Parathyroid adenoma (tissue), 2 donors: ENCODE measurements at regions not wholly inside any gene's neighbourhood (a gene's known extent, or its start where the extent isn't known, plus 50 kb on each side); places are given as distances from the start of the nearest gene placed in this dataset.

ENCODE experiments used
- H2AFZ ChIP-seq: fragments of 300-600 bp; sonication (generic); one replicate; pipeline ENCODE4 v1.7.0; 2017; ENCODE audit warnings: antibody characterized with exemption, mild to moderate bottlenecking
- H3K27ac ChIP-seq: fragments of 300-600 bp; sonication (generic); one replicate; pipeline ENCODE4 v1.7.0; 2017
- H3K27me3 ChIP-seq: fragments of 300-600 bp; sonication (generic); one replicate; pipeline ENCODE4 v1.7.0; 2017; ENCODE audit warnings: low read length; ENCODE audit not compliant: control insufficient read depth, insufficient read depth
- H3K36me3 ChIP-seq: fragments of 300-600 bp; sonication (generic); one replicate; pipeline ENCODE4 v1.7.0; 2017; ENCODE audit warnings: low read length; ENCODE audit not compliant: control insufficient read depth, insufficient read depth
- H3K4me1 ChIP-seq: fragments of 300-600 bp; sonication (generic); one replicate; pipeline ENCODE4 v1.7.0; 2017; ENCODE audit warnings: control low read depth
- H3K4me2 ChIP-seq: fragments of 300-600 bp; sonication (generic); one replicate; pipeline ENCODE4 v1.7.0; 2017; ENCODE audit warnings: low read length
- H3K4me3 ChIP-seq: fragments of 300-600 bp; sonication (generic); one replicate; pipeline ENCODE4 v1.7.0; 2017; ENCODE audit warnings: low read depth, low read length
- H3K79me2 ChIP-seq: fragments of 300-600 bp; sonication (generic); one replicate; pipeline ENCODE4 v1.7.0; 2017; ENCODE audit warnings: control low read depth
- H3K9ac ChIP-seq: fragments of 300-600 bp; sonication (generic); one replicate; pipeline ENCODE4 v1.7.0; 2017; ENCODE audit warnings: mild to moderate bottlenecking
- H3K9me3 ChIP-seq: fragments of 300-600 bp; sonication (generic); one replicate; pipeline ENCODE4 v1.7.0; 2017; ENCODE audit warnings: low read length; ENCODE audit not compliant: control insufficient read depth
- CTCF ChIP-seq: fragments of 300-600 bp; sonication (generic); IDR thresholded peaks from one replicate; pipeline ENCODE4 v1.7.0; 2017; ENCODE audit warnings: antibody characterized with exemption, mild to moderate bottlenecking
- donor health status: primary hyperparathyroidism.

- Histone ChIP-seq H3K4me2 (no peak overlapping the region), H3K9me3 (no peaks in the 10 kb centered on the region), H3K27me3 (no peaks in the 10 kb centered on the region), H3K4me1 (no peaks in the 10 kb centered on the region), H3K27ac (no peak overlapping the region), H3K36me3 (no peaks in the 10 kb centered on the region), H3K4me3 (no peak overlapping the region), H3K79me2 (no peaks in the 10 kb centered on the region), H2AFZ (no peak overlapping the region), H3K9ac (no peak overlapping the region)
- TF ChIP-seq CTCF = no peak
Observed at GRCh38 chr1:29382851-29383745, 146.8 kb downstream of the PTPRU start.

GRCh38 chr1:29381426-29381825 is 145.1 kb downstream of the PTPRU start:
- H3K79me2 ChIP-seq = no peaks in the 10 kb centered on the region
- no peak overlapping the region for H3K9ac ChIP-seq
- H3K4me2 ChIP-seq = no peak overlapping the region
- no peaks in the 10 kb centered on the region for H3K27me3 ChIP-seq
- H3K4me3 ChIP-seq = no peak overlapping the region
- H3K27ac ChIP-seq = no peak overlapping the region
- no peaks in the 10 kb centered on the region for H3K9me3 ChIP-seq
- TF ChIP-seq CTCF = no peak
- no peaks in the 10 kb centered on the region for H3K4me1 ChIP-seq
- no peaks in the 10 kb centered on the region for H3K36me3 ChIP-seq
- no peak overlapping the region for H2AFZ ChIP-seq

GRCh38 chr1:29380532-29380931 is 144.2 kb downstream of the PTPRU start:
- no peak overlapping the region for H3K4me3 ChIP-seq
- H3K36me3 ChIP-seq = no peaks in the 10 kb centered on the region
- H3K4me1 ChIP-seq = no peaks in the 10 kb centered on the region
- no peak overlapping the region for H3K4me2 ChIP-seq
- H2AFZ ChIP-seq = no peak overlapping the region
- H3K9me3 ChIP-seq = no peaks in the 10 kb centered on the region
- no peaks in the 10 kb centered on the region for H3K79me2 ChIP-seq
- H3K27me3 ChIP-seq = no peaks in the 10 kb centered on the region
- TF ChIP-seq CTCF = no peak
- no peak overlapping the region for H3K27ac ChIP-seq
- H3K9ac ChIP-seq = no peak overlapping the region

GRCh38 chr1:29379443-29380073 is 143.2 kb downstream of the PTPRU start:
- no peak for TF ChIP-seq CTCF
- Histone ChIP-seq H3K79me2 (no peaks in the 10 kb centered on the region), H3K27me3 (no peaks in the 10 kb centered on the region), H3K9ac (no peak overlapping the region), H3K4me2 (no peak overlapping the region), H3K9me3 (no peaks in the 10 kb centered on the region), H3K27ac (no peak overlapping the region), H3K4me1 (no peaks in the 10 kb centered on the region), H3K36me3 (no peaks in the 10 kb centered on the region), H2AFZ (no peak overlapping the region), H3K4me3 (no peak overlapping the region)
